Neural cell (in vitro differentiated cells): ENCODE measurements at regions not wholly inside any gene's neighbourhood (a gene's known extent, or its start where the extent isn't known, plus 50 kb on each side); places are given as distances from the start of the nearest gene placed in this dataset.

Experiments
- H2AFZ ChIP-seq: fragments of 200-600, 300-800 bp; sonication (generic), shearing (Covaris generic); 2 replicates; pipeline ENCODE4 v1.6.0; 2014; ENCODE audit warnings: low read depth, mild to moderate bottlenecking, antibody characterized with exemption, low read length, moderate library complexity
- H3F3A ChIP-seq: fragments of 200-600 bp; shearing (Covaris generic); 2 replicates; pipeline ENCODE4 v1.6.1; 2016; ENCODE audit warnings: mild to moderate bottlenecking, moderate library complexity, mixed read lengths, antibody characterized with exemption, low read length; ENCODE audit not compliant: insufficient read depth, poor library complexity, severe bottlenecking
- H3K27ac ChIP-seq: fragments of 200-600, 300-800 bp; sonication (generic), shearing (Covaris generic); 2 replicates; pipeline ENCODE4 v1.5.1; 2014; ENCODE audit warnings: mild to moderate bottlenecking, low read length, moderate library complexity
- H3K27me3 ChIP-seq: fragments of 300-800, 200-600 bp; sonication (generic), shearing (Covaris generic); 2 replicates; pipeline ENCODE4 v1.6.0; 2014; ENCODE audit warnings: mild to moderate bottlenecking, low read depth, low read length, moderate library complexity; ENCODE audit not compliant: insufficient read depth
- H3K36me3 ChIP-seq: fragments of 300-800, 200-600 bp; sonication (generic), shearing (Covaris generic); 2 replicates; pipeline ENCODE4 v1.5.1; 2014; ENCODE audit warnings: mild to moderate bottlenecking, antibody characterized with exemption, low read length, moderate library complexity; ENCODE audit not compliant: insufficient read depth
- H3K4me2 ChIP-seq: fragments of 300-800, 200-600 bp; sonication (generic), shearing (Covaris generic); 2 replicates; pipeline ENCODE4 v1.6.0; 2014; ENCODE audit warnings: mild to moderate bottlenecking, low read length
- H3K4me3 ChIP-seq: fragments of 300-800, 200-600 bp; sonication (generic), shearing (Covaris generic); 2 replicates; pipeline ENCODE4 v1.5.1; 2014; ENCODE audit warnings: mild to moderate bottlenecking, low read length, moderate library complexity
- H3K79me2 ChIP-seq: fragments of 200-600 bp; shearing (Covaris generic); replicated peaks from 2 replicates; pipeline ENCODE4 v1.6.0; 2014; ENCODE audit warnings: mild to moderate bottlenecking, low read length, moderate library complexity; ENCODE audit not compliant: insufficient read depth
- H3K9ac ChIP-seq: fragments of 300-800, 200-600 bp; sonication (generic), shearing (Covaris generic); 2 replicates; pipeline ENCODE4 v1.6.1; 2016; ENCODE audit warnings: mild to moderate bottlenecking, low read length, mixed read lengths
- H3K9me2 ChIP-seq: fragments of 200-600 bp; shearing (Covaris generic); 2 replicates; pipeline ENCODE4 v1.6.1; 2016; ENCODE audit warnings: mild to moderate bottlenecking, low read length, mixed read lengths; ENCODE audit not compliant: insufficient read depth
- H3K9me3 ChIP-seq: fragments of 200-600, 300-800 bp; sonication (generic), shearing (Covaris generic); 2 replicates; pipeline ENCODE4 v1.6.1; 2016; ENCODE audit warnings: mild to moderate bottlenecking, mixed run types, low read length, moderate library complexity, mixed read lengths
- H4K20me1 ChIP-seq: fragments of 200-600 bp; shearing (Covaris generic); 2 replicates; pipeline ENCODE4 v1.6.1; 2016; ENCODE audit warnings: mild to moderate bottlenecking, mixed run types; ENCODE audit not compliant: insufficient read depth
- CTCF ChIP-seq: fragments of 450-650 bp; IDR thresholded peaks from 2 replicates; pipeline ENCODE4 v1.5.1; 2014; ENCODE audit warnings: antibody characterized with exemption, mild to moderate bottlenecking, moderate library complexity; ENCODE audit not compliant: poor library complexity, severe bottlenecking
- EP300 ChIP-seq: fragments of 450-650 bp; conservative IDR thresholded peaks from 2 replicates; pipeline ENCODE4 v1.6.1; 2014; ENCODE audit warnings: antibody characterized with exemption, mild to moderate bottlenecking, moderate library complexity; ENCODE audit not compliant: poor library complexity, severe bottlenecking
- EZH2 ChIP-seq: fragments of 200-600, 300-800 bp; shearing (Covaris generic), sonication (generic); IDR thresholded peaks from 2 replicates; pipeline ENCODE4 v1.6.1; 2014; ENCODE audit warnings: antibody characterized with exemption, low read length, borderline replicate concordance, mild to moderate bottlenecking; ENCODE audit not compliant: insufficient read depth, poor library complexity, severe bottlenecking
- MXI1 ChIP-seq: fragments of 450-650 bp; conservative IDR thresholded peaks from 2 replicates; pipeline ENCODE4 v1.6.1; 2014; ENCODE audit warnings: antibody characterized with exemption, mild to moderate bottlenecking; ENCODE audit not compliant: poor library complexity, severe bottlenecking
- POLR2AphosphoS5 ChIP-seq: IDR thresholded peaks from 2 replicates; pipeline ENCODE4 v1.6.1; 2012
- RAD21 ChIP-seq: fragments of 450-650 bp; conservative IDR thresholded peaks from 2 replicates; pipeline ENCODE4 v1.6.1; 2014; ENCODE audit warnings: antibody characterized with exemption, mild to moderate bottlenecking, moderate library complexity
- REST ChIP-seq: IDR thresholded peaks from 2 replicates; pipeline ENCODE4 v1.6.1; 2012; ENCODE audit warnings: borderline replicate concordance
- SMC3 ChIP-seq: fragments of 450-650 bp; conservative IDR thresholded peaks from 2 replicates; pipeline ENCODE4 v1.6.1; 2014; ENCODE audit warnings: antibody characterized with exemption, mild to moderate bottlenecking, moderate library complexity; ENCODE audit not compliant: poor library complexity
- TAF1 ChIP-seq: IDR thresholded peaks from 2 replicates; pipeline ENCODE4 v1.6.1; 2012; ENCODE audit warnings: low read depth

GRCh38 chr9:129435291-129435690, 185.6 kb downstream of the C9orf50 start:
- H3K4me2 ChIP-seq: no peak overlapping the region
- no peak overlapping the region for H3K4me3 ChIP-seq
- TF ChIP-seq MXI1: no peak
- no peak for TF ChIP-seq CTCF
- TF ChIP-seq REST: no peak
- TF ChIP-seq TAF1: no peak
- no peak for TF ChIP-seq POLR2AphosphoS5
- no peak for TF ChIP-seq SMC3
- no peak for TF ChIP-seq EP300
- no peak for TF ChIP-seq RAD21
- TF ChIP-seq EZH2: no peak
- H3K9me2 ChIP-seq: no peaks in the 10 kb centered on the region
- no peaks in the 10 kb centered on the region for H3K9me3 ChIP-seq
- no peaks in the 10 kb centered on the region for H3K27me3 ChIP-seq
- H3K27ac ChIP-seq: no peak overlapping the region
- no peaks in the 10 kb centered on the region for H4K20me1 ChIP-seq
- H3K36me3 ChIP-seq: no peaks in the 10 kb centered on the region
- no peak overlapping the region for H2AFZ ChIP-seq
- H3K79me2 ChIP-seq: no peaks in the 10 kb centered on the region
- H3K9ac ChIP-seq: no peak overlapping the region
- peaks cover 7% of the 10 kb centered on the region for H3F3A ChIP-seq

- H3K9ac ChIP-seq: no peak overlapping the region
These were observed 186.7 kb downstream of the C9orf50 start for GRCh38 chr9:129434187-129434586.

More at GRCh38 chr9:129434187-129434586, 186.7 kb downstream of the C9orf50 start:
- Histone ChIP-seq H3K27ac (no peak overlapping the region), H3K9me3 (no peaks in the 10 kb centered on the region), H3K4me2 (no peak overlapping the region), H3K27me3 (no peaks in the 10 kb centered on the region), H3K36me3 (no peaks in the 10 kb centered on the region), H3K79me2 (no peaks in the 10 kb centered on the region), H3K9me2 (no peaks in the 10 kb centered on the region), H4K20me1 (no peaks in the 10 kb centered on the region), H3K4me3 (no peak overlapping the region), H3F3A (peaks cover 7% of the 10 kb centered on the region), H2AFZ (no peak overlapping the region)
- TF ChIP-seq EZH2: no peak
- no peak for TF ChIP-seq EP300
- TF ChIP-seq MXI1: no peak
- no peak for TF ChIP-seq POLR2AphosphoS5
- TF ChIP-seq CTCF: no peak
- TF ChIP-seq TAF1: no peak
- no peak for TF ChIP-seq RAD21
- TF ChIP-seq REST: no peak
- no peak for TF ChIP-seq SMC3
